IMR-90 (cell line): ENCODE measurements at regions not wholly inside any gene's neighbourhood (a gene's known extent, or its start where the extent isn't known, plus 50 kb on each side); places are given as distances from the start of the nearest gene placed in this dataset.

ENCODE experiments used
- ATAC-seq: fragments of 200-7000 bp; cut with Tn5 transposase; 2 replicates; pipeline ENCODE4 v1.9.1; 2020; ENCODE audit warnings: low read depth, mild to moderate bottlenecking, moderate library complexity
- BruUV-seq: library from RNA; stranded (reverse); fragments of 400-500 nt; replicated peaks from 2 replicates; lab custom pipeline; 2021; lab: Mats Ljungman, UMichigan
- CTCF ChIA-PET: fragments of 300-600 bp; formaldehyde crosslinking; extraction: SDS; loops from one replicate; lab custom pipeline; 2021; ENCODE audit warnings: antibody characterized with exemption; lab: Yijun Ruan, JAX
- POLR2A ChIA-PET: fragments of 300-600 bp; sonication (Branson Sonifier 250); formaldehyde crosslinking; loops from one replicate; lab custom pipeline; 2022; ENCODE audit warnings: antibody characterized with exemption; ENCODE audit not compliant: unreplicated experiment; lab: Charles Lee
- DNase-seq: peaks from one replicate; pipeline ENCODE4 v3.0.0; 2013
- H2AFZ ChIP-seq: replicated peaks from 2 replicates; pipeline ENCODE3; 2013; ENCODE audit warnings: low read length, mild to moderate bottlenecking; ENCODE audit not compliant: poor library complexity
- H2AK5ac ChIP-seq: 2 replicates; pipeline ENCODE4 v1.6.1; 2013; ENCODE audit warnings: low read depth, low read length, inconsistent platforms
- H2AK9ac ChIP-seq: replicated peaks from 2 replicates; pipeline ENCODE3; 2013; ENCODE audit warnings: mild to moderate bottlenecking, low read depth, low read length, moderate library complexity; ENCODE audit not compliant: poor library complexity
- H2BK120ac ChIP-seq: 2 replicates; pipeline ENCODE4 v1.6.1; 2013; ENCODE audit warnings: low read depth, low read length, inconsistent platforms
- H2BK15ac ChIP-seq: 3 replicates; pipeline ENCODE4 v1.6.1; 2013; ENCODE audit warnings: low read depth, low read length, inconsistent platforms
- H2BK20ac ChIP-seq: 2 replicates; pipeline ENCODE4 v1.6.1; 2013; ENCODE audit warnings: low read depth, mild to moderate bottlenecking, inconsistent platforms, low read length, moderate library complexity
- H2BK5ac ChIP-seq: 2 replicates; pipeline ENCODE4 v1.6.1; 2013; ENCODE audit warnings: mild to moderate bottlenecking, low read depth, low read length, inconsistent platforms; ENCODE audit not compliant: poor library complexity, severe bottlenecking
- H3K14ac ChIP-seq: replicated peaks from 2 replicates; pipeline ENCODE4 v1.6.1; 2013; ENCODE audit warnings: low read depth, low read length, inconsistent platforms
- H3K18ac ChIP-seq: 2 replicates; pipeline ENCODE4 v1.6.1; 2013; ENCODE audit warnings: low read depth, low read length, control low read depth
- H3K23ac ChIP-seq: 2 replicates; pipeline ENCODE4 v1.6.1; 2013; ENCODE audit warnings: low read depth, low read length, inconsistent platforms
- H3K27ac ChIP-seq: 2 replicates; pipeline ENCODE4 v1.5.1; 2013; ENCODE audit warnings: mild to moderate bottlenecking, control low read depth, low read length; ENCODE audit not compliant: insufficient read depth
- H3K27me3 ChIP-seq: 2 replicates; pipeline ENCODE4 v1.6.1; 2013; ENCODE audit warnings: low read length; ENCODE audit not compliant: control insufficient read depth, insufficient read depth
- H3K36me3 ChIP-seq: 2 replicates; pipeline ENCODE4 v1.6.1; 2013; ENCODE audit warnings: low read length, mixed read lengths; ENCODE audit not compliant: control insufficient read depth, insufficient read depth
- H3K4ac ChIP-seq: 2 replicates; pipeline ENCODE4 v1.6.1; 2013; ENCODE audit warnings: low read depth, low read length, inconsistent platforms
- H3K4me1 ChIP-seq: 2 replicates; pipeline ENCODE4 v1.6.1; 2013; ENCODE audit warnings: low read length, mixed read lengths; ENCODE audit not compliant: control insufficient read depth, insufficient read depth
- H3K4me2 ChIP-seq: 2 replicates; pipeline ENCODE4 v1.6.1; 2013; ENCODE audit warnings: low read depth, mild to moderate bottlenecking, control low read depth, low read length, moderate library complexity
- H3K4me3 ChIP-seq: 2 replicates; pipeline ENCODE4 v1.5.1; 2013; ENCODE audit warnings: low read depth, mild to moderate bottlenecking, control low read depth, low read length, moderate library complexity; ENCODE audit not compliant: insufficient read depth
- H3K56ac ChIP-seq: 2 replicates; pipeline ENCODE4 v1.6.1; 2013; ENCODE audit warnings: low read length, inconsistent platforms; ENCODE audit not compliant: insufficient read depth; ENCODE audit errors: extremely low read depth
- H3K79me1 ChIP-seq, 2 experiments: 2 replicates each; pipeline ENCODE4 v1.6.1; 2013; ENCODE audit warnings: low read length in 2 of 2, inconsistent platforms in 1 of 2, low read depth in 1 of 2
- H3K9ac ChIP-seq: 2 replicates; pipeline ENCODE4 v1.6.1; 2013; ENCODE audit warnings: low read depth, low read length, control low read depth
- H3K9me1 ChIP-seq: 2 replicates; pipeline ENCODE4 v1.6.1; 2013; ENCODE audit warnings: low read length, inconsistent platforms; ENCODE audit not compliant: insufficient read depth
- H3K9me3 ChIP-seq: 2 replicates; pipeline ENCODE4 v1.6.1; 2013; ENCODE audit warnings: low read length; ENCODE audit not compliant: control insufficient read depth, insufficient read depth
- H4K20me1 ChIP-seq: 2 replicates; pipeline ENCODE4 v1.6.1; 2013; ENCODE audit warnings: low read length, inconsistent platforms; ENCODE audit not compliant: insufficient read depth
- H4K5ac ChIP-seq: 2 replicates; pipeline ENCODE4 v1.6.1; 2013; ENCODE audit warnings: mild to moderate bottlenecking, low read depth, low read length, control low read depth
- H4K8ac ChIP-seq, 2 experiments: 2 replicates each; pipeline ENCODE4 v1.6.1; 2013; ENCODE audit warnings: low read depth in 2 of 2, low read length in 2 of 2, control low read depth in 1 of 2, inconsistent platforms in 1 of 2
- H4K91ac ChIP-seq: 2 replicates; pipeline ENCODE4 v1.6.1; 2013; ENCODE audit warnings: low read depth, low read length, inconsistent platforms; ENCODE audit not compliant: insufficient read depth
- MAFK ChIP-seq: IDR thresholded peaks from 2 replicates; pipeline ENCODE4 v1.6.1; 2012; ENCODE audit warnings: low read depth, low read length, improper control_type of control experiment
- MAZ ChIP-seq: IDR thresholded peaks from 2 replicates; pipeline ENCODE4 v1.6.1; 2012; ENCODE audit warnings: low read depth, mild to moderate bottlenecking, low read length, improper control_type of control experiment, moderate library complexity, borderline replicate concordance
- RAD21 ChIP-seq: IDR thresholded peaks from 2 replicates; pipeline ENCODE4 v1.6.1; 2012; ENCODE audit warnings: low read length, improper control_type of control experiment
- SMC3 ChIP-seq: fragments of 150-350 bp; IDR thresholded peaks from 2 replicates; pipeline ENCODE4 v1.6.1; 2016; ENCODE audit warnings: low read depth, mild to moderate bottlenecking, antibody characterized with exemption, low read length, moderate library complexity
- dilution Hi-C: fragments of 300-500 bp; cut with HindIII; formaldehyde crosslinking; loops from one replicate; pipeline ENCODE4 v1.14.3; 2018; ENCODE audit warnings: low sequenced_read_pairs; ENCODE audit not compliant: unreplicated experiment
- in situ Hi-C: fragments of 300-500 bp; cut with MboI; formaldehyde crosslinking; loops from 3 replicates; pipeline ENCODE4 v1.14.3; 2019; ENCODE audit warnings: low sequenced_read_pairs, inconsistent platforms, mixed read lengths
- intact Hi-C: fragments of 100-400 bp; cut with micrococcal nuclease; formaldehyde crosslinking; loops from 2 replicates; pipeline ENCODE4 v1.10.0; 2022

GRCh38 chr12:89863968-89864367 lies 155.3 kb upstream of the ATP2B1 start:
- Histone ChIP-seq H2AK5ac (no peak overlapping the region), H3K9me3 (no peaks in the 10 kb centered on the region), H2AFZ (no peak overlapping the region), H3K14ac (no peak overlapping the region), H2AK9ac (no peak overlapping the region), H3K23ac (no peak overlapping the region), H4K8ac (no peak overlapping the region), H4K20me1 (no peaks in the 10 kb centered on the region), H2BK120ac (no peak overlapping the region), H3K56ac (no peak overlapping the region), H4K91ac (no peak overlapping the region), H2BK5ac (no peak overlapping the region), H3K4me3 (no peak overlapping the region), H2BK15ac (no peak overlapping the region; the same call in 2 of the 3 replicates), H4K5ac (no peak overlapping the region), H3K4ac (no peak overlapping the region), H3K27me3 (no peaks in the 10 kb centered on the region), H3K9ac (no peak overlapping the region), H3K18ac (no peak overlapping the region), H3K9me1 (no peaks in the 10 kb centered on the region), H2BK20ac (no peak overlapping the region), H3K4me1 (peaks cover 3% of the 10 kb centered on the region; the same call in 1 of the 2 replicates), H3K27ac (no peak overlapping the region), H3K36me3 (no peaks in the 10 kb centered on the region), H3K4me2 (no peak overlapping the region), H3K79me1 (no peaks in the 10 kb centered on the region)
- TF ChIP-seq MAZ (no peak), MAFK (0 out of 2 replicates have a peak, but pooled peaks have one; percentile 9), RAD21 (no peak), SMC3 (no peak)
- dilution Hi-C loops = no loop called here
- DNase-seq (no peak), ATAC-seq (no peak)
- in situ Hi-C loops = no loop called here
- no TSS peak for BruUV-seq
- ChIA-PET POLR2A (no interaction called here), CTCF (no interaction called here)
- intact Hi-C loops = no loop called here
